Islet precursor cell (in vitro differentiated cells): ENCODE measurements at regions not wholly inside any gene's neighbourhood (a gene's known extent, or its start where the extent isn't known, plus 50 kb on each side); places are given as distances from the start of the nearest gene placed in this dataset.
"Not testable (repeated sequence)": the region's sequence is repeated elsewhere in the genome, so short reads cannot be mapped to it uniquely, and the experiment has no call there.

Experiments used
- DNase-seq: peaks from one replicate; pipeline ENCODE4 v3.0.0-alpha.2; 2018

DNA sequence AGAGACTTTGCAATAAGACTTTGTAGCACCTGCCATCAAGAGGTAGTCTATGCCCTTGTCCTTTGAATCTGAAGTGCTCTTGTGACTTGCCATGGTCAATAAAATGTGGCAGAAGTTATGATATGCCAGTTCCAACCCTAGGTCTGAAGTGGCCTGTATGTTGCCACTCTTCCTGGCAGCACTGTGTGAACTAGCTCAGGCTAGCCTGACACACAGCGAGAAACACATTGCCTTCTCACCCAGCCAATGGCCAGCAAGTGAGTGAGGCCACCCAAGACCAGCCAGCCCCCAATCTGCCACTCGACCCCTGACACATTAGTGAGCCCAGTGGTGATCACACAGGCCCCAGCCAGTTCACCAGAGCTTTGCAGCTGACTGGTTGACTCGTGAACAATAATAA, 52.7 kb upstream of the OSMR start:
- no peak for DNase-seq

DNA sequence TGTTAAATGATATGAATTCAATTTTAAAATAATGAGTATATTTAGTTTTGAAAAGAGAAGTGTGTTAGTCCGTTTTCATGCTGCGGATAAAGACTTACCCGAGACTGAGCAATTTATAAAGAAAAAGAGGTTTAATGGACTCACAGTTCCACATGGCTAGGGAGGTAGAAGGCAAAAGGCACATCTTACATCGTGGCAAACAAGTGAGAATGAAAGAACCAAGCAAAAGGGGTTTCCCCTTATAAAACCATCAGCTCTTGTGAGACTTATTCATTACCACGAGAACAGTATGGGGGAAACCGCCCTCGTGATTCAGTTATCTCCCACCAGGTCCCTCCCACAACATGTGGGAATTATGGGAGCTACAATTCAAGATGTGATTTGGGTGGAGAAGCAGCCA, 51.8 kb upstream of the OSMR start:
- DNase-seq, result not testable (repeated sequence)

DNA sequence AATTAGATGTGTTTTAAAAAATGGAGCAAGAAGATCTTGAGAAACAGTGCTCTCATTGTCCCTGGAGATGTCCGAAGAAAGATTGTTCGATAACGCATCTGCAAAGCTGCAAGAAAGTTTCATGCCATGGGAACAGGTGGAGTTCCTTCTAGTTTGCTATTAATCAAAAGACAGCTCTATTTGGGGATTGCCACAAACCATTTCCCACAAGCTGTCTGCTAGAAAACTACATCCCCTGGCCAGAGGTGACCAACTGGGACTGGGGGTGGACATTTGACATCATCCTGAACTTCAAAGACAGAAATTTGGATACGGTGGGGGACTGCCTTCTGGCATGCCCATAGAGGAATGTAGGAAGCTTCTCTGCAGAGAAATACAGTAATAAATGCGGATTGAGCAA, 50.8 kb upstream of the OSMR start:
- no peak for DNase-seq

DNA sequence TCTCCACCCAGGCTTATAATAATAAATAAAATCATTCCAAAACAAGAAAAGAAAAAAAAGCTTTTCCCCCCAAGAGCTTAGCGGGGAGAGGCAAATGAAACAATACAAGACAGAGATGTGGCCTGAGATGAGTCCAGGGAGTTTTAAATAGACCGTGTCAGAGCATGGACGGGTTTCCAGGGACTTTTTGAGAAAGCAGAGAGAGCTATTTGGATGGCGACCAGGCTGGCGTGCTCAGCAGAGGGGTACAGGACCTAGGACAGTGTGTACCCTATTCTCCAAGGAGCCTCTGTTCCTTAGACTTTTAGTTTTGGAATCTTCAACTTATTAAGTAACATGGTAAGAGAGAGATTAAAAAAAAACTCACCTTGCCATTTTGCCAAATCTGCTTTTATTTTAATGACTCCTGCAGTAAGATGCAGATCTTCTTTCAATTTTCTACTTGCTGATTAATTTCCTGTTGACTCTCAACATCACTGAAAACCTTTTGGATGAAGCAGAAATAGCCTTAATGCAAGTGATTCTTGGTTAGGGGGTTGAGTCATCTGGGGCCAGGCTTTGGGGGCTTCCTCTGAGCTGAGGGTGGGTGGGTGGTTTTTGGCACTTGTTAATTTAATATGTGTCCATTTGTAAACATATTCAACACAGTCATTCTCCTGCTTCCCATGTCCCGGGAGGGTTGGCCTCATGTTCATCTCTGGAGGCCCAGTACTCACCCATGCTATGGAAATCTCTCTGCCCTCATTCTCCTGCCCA, 49.6 kb upstream of the OSMR start:
- no peak for DNase-seq
